IPS DF 4.7 (cell line): ENCODE measurements at regions not wholly inside any gene's neighbourhood (a gene's known extent, or its start where the extent isn't known, plus 50 kb on each side); places are given as distances from the start of the nearest gene placed in this dataset.
"Not testable (repeated sequence)": the region's sequence is repeated elsewhere in the genome, so short reads cannot be mapped to it uniquely, and the experiment has no call there.

Experiments used
- DNase-seq: peaks from one replicate; pipeline ENCODE4 v3.0.0-alpha.2; 2013; ENCODE audit warnings: low spot score; ENCODE audit errors: extremely low read depth

GRCh38 chr9:11704198-11704597 is 989.0 kb upstream of the TYRP1 start:
- DNase-seq = not testable (repeated sequence)

- no peak for DNase-seq
Observed at GRCh38 chr9:11708899-11709298, 984.3 kb upstream of the TYRP1 start.

- DNase-seq = no peak
Observed at GRCh38 chr9:11709567-11709966, 983.6 kb upstream of the TYRP1 start.

- no peak for DNase-seq
Observed at GRCh38 chr9:11713077-11713476, 980.1 kb upstream of the TYRP1 start.

- no peak for DNase-seq
Observed at GRCh38 chr9:11722957-11723356, 970.2 kb upstream of the TYRP1 start.

- DNase-seq = no peak
Observed at GRCh38 chr9:11726659-11727058, 966.5 kb upstream of the TYRP1 start.

- DNase-seq = no peak
Observed at GRCh38 chr9:11735391-11735790, 957.8 kb upstream of the TYRP1 start.

- no peak for DNase-seq
Observed at GRCh38 chr9:11742471-11742870, 950.7 kb upstream of the TYRP1 start.

GRCh38 chr9:11743356-11743755 is 949.8 kb upstream of the TYRP1 start:
- DNase-seq = no peak

- DNase-seq = no peak
Observed at GRCh38 chr9:11749396-11749795, 943.8 kb upstream of the TYRP1 start.

- no peak for DNase-seq
Observed at GRCh38 chr9:11755951-11756350, 937.2 kb upstream of the TYRP1 start.

- no peak for DNase-seq
Observed at GRCh38 chr9:11757408-11757807, 935.8 kb upstream of the TYRP1 start.

GRCh38 chr9:11758016-11758415 is 935.2 kb upstream of the TYRP1 start:
- no peak for DNase-seq

GRCh38 chr9:11779971-11780370 is 913.2 kb upstream of the TYRP1 start:
- DNase-seq = no peak

GRCh38 chr9:11792870-11793269 is 900.3 kb upstream of the TYRP1 start:
- no peak for DNase-seq

- DNase-seq = no peak
Observed at GRCh38 chr9:11794984-11795383, 898.2 kb upstream of the TYRP1 start.

GRCh38 chr9:11805969-11806368 is 887.2 kb upstream of the TYRP1 start:
- DNase-seq = no peak

GRCh38 chr9:11821306-11821975 is 871.7 kb upstream of the TYRP1 start:
- DNase-seq = no peak

- DNase-seq = no peak
Observed at GRCh38 chr9:11828201-11828600, 865.0 kb upstream of the TYRP1 start.

- DNase-seq = no peak
Observed at GRCh38 chr9:11833056-11833455, 860.1 kb upstream of the TYRP1 start.

- no peak for DNase-seq
Observed at GRCh38 chr9:11868795-11869194, 824.4 kb upstream of the TYRP1 start.

GRCh38 chr9:11871852-11872251 is 821.3 kb upstream of the TYRP1 start:
- no peak for DNase-seq

- DNase-seq = no peak
Observed at GRCh38 chr9:11872471-11872870, 820.7 kb upstream of the TYRP1 start.

- DNase-seq = no peak
Observed at GRCh38 chr9:11874414-11874813, 818.8 kb upstream of the TYRP1 start.
